ENCODE measurements at regions not wholly inside any gene's neighbourhood (a gene's known extent, or its start where the extent isn't known, plus 50 kb on each side); places are given as distances from the start of the nearest gene placed in this dataset.

DNA sequence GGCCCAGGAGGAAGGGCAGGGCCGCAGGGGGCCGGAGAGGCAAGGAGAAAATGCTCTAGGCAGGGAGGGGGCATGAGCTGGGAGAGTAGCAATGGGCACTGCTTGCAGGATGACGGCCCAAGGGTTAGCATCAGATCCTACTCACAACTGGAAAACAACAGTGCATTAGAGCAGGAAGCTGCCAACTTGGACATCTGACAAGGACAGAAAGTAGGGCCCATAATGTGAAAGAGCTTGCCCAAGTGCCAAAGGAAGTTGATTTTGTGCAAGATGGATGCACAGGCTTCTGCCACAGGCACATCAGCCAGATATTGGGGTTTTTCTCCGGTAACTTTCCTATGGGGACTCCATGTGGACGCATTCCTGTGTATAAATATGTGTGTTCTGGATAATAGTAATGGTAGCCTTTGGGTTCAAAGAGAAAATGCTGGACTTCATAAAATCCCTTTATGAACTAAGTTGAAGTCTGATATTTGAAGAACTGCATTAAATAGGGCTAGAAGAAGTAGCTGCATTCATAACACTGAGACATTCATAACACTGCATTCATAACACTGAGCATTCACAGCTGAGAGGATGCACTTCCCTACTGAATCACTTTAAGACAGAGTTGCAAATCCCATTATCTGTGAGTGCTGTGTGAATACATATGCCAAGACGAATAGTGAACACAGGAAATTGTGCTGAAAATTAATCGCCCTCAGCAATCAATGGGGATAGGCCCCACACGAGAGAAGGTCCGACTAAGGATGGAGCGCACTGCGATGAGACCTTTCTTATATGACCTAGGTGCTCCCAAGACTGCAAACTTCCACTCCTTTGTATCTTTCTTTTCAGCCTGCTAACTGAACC, 235.6 kb upstream of the PRDM1 start (continued):
- TF ChIP-seq, protein P1, sequence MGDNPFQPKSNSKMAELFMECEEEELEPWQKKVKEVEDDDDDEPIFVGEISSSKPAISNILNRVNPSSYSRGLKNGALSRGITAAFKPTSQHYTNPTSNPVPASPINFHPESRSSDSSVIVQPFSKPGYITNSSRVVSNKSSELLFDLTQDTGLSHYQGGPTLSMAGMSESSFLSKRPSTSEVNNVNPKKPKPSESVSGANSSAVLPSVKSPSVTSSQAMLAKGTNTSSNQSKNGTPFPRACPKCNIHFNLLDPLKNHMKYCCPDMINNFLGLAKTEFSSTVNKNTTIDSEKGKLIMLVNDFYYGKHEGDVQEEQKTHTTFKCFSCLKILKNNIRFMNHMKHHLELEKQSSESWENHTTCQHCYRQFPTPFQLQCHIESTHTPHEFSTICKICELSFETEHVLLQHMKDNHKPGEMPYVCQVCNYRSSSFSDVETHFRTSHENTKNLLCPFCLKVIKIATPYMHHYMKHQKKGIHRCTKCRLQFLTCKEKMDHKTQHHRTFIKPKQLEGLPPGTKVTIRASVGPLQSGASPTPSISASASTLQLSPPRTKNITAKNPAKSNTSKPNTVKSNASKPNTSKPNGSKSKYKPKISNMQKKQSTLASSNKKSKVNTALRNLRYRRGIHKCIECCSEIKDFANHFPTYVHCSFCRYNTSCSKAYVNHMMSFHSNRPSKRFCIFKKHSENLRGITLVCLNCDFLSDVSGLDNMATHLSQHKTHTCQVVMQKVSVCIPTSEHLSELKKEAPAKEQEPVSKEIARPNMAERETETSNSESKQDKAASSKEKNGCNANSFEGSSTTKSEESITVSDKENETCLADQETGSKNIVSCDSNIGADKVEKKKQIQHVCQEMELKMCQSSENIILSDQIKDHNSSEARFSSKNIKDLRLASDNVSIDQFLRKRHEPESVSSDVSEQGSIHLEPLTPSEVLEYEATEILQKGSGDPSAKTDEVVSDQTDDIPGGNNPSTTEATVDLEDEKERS (tag by site-specific recombination; IDR thresholded peaks at IDR 0.05), result no peak
- TF ChIP-seq ZNF112 (tag by site-specific recombination; IDR thresholded peaks at IDR 0.05) (no peak), ZNF274 (IDR thresholded peaks at IDR 0.05; ENCODE audit: low read length) (no peak), ZNF274 (tag by site-specific recombination; IDR thresholded peaks at IDR 0.05; ENCODE audit: borderline replicate concordance) (no peak), GFI1B (tag by site-specific recombination; IDR thresholded peaks at IDR 0.05) (no peak), ZNF157 (tag by site-specific recombination; IDR thresholded peaks at IDR 0.05) (no peak)
- TF ChIP-seq, protein P2, sequence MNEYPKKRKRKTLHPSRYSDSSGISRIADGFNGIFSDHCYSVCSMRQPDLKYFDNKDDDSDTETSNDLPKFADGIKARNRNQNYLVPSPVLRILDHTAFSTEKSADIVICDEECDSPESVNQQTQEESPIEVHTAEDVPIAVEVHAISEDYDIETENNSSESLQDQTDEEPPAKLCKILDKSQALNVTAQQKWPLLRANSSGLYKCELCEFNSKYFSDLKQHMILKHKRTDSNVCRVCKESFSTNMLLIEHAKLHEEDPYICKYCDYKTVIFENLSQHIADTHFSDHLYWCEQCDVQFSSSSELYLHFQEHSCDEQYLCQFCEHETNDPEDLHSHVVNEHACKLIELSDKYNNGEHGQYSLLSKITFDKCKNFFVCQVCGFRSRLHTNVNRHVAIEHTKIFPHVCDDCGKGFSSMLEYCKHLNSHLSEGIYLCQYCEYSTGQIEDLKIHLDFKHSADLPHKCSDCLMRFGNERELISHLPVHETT (tag by site-specific recombination; IDR thresholded peaks at IDR 0.05), result no peak

- ChIA-PET CTCF (interaction anchor here (0.8 kb wide), 1 partner anchor 15 kb away, joined by 4 read pairs; no protein-coding TSS in a partner anchor), POLR2A (no interaction called here)
- TF ChIP-seq, protein P3, sequence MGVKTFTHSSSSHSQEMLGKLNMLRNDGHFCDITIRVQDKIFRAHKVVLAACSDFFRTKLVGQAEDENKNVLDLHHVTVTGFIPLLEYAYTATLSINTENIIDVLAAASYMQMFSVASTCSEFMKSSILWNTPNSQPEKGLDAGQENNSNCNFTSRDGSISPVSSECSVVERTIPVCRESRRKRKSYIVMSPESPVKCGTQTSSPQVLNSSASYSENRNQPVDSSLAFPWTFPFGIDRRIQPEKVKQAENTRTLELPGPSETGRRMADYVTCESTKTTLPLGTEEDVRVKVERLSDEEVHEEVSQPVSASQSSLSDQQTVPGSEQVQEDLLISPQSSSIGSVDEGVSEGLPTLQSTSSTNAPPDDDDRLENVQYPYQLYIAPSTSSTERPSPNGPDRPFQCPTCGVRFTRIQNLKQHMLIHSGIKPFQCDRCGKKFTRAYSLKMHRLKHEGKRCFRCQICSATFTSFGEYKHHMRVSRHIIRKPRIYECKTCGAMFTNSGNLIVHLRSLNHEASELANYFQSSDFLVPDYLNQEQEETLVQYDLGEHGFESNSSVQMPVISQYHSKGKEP (tag by site-specific recombination; IDR thresholded peaks at IDR 0.05), result no peak
- TF ChIP-seq MZF1 (tag by site-specific recombination; IDR thresholded peaks at IDR 0.05; ENCODE audit: borderline replicate concordance) (no peak), ZNF433 (tag by site-specific recombination; IDR thresholded peaks at IDR 0.05; ENCODE audit: low read depth) (no peak), ZNF335 (tag by site-specific recombination; conservative IDR thresholded peaks at IDR 0.05) (no peak), INSM2 (tag by site-specific recombination; IDR thresholded peaks at IDR 0.05) (no peak), ZSCAN4 (tag by site-specific recombination; IDR thresholded peaks at IDR 0.05) (no peak), GLI4 (tag by site-specific recombination; IDR thresholded peaks at IDR 0.05) (no peak), RBAK (tag by site-specific recombination; IDR thresholded peaks at IDR 0.05) (no peak), ZNF555 (tag by site-specific recombination; conservative IDR thresholded peaks at IDR 0.05) (no peak), GFI1B (tag by site-specific recombination; IDR thresholded peaks at IDR 0.05) (no peak)
- TF ChIP-seq, protein P4, sequence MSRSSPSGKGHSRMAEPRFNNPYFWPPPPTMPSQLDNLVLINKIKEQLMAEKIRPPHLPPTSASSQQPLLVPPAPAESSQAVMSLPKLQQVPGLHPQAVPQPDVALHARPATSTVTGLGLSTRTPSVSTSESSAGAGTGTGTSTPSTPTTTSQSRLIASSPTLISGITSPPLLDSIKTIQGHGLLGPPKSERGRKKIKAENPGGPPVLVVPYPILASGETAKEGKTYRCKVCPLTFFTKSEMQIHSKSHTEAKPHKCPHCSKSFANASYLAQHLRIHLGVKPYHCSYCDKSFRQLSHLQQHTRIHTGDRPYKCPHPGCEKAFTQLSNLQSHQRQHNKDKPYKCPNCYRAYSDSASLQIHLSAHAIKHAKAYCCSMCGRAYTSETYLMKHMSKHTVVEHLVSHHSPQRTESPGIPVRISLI (tag by site-specific recombination; IDR thresholded peaks at IDR 0.05), result no peak
- TF ChIP-seq, protein P5, sequence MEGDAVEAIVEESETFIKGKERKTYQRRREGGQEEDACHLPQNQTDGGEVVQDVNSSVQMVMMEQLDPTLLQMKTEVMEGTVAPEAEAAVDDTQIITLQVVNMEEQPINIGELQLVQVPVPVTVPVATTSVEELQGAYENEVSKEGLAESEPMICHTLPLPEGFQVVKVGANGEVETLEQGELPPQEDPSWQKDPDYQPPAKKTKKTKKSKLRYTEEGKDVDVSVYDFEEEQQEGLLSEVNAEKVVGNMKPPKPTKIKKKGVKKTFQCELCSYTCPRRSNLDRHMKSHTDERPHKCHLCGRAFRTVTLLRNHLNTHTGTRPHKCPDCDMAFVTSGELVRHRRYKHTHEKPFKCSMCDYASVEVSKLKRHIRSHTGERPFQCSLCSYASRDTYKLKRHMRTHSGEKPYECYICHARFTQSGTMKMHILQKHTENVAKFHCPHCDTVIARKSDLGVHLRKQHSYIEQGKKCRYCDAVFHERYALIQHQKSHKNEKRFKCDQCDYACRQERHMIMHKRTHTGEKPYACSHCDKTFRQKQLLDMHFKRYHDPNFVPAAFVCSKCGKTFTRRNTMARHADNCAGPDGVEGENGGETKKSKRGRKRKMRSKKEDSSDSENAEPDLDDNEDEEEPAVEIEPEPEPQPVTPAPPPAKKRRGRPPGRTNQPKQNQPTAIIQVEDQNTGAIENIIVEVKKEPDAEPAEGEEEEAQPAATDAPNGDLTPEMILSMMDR (tag by site-specific recombination; IDR thresholded peaks at IDR 0.05), result no peak
- no peaks in the 10 kb centered on the region for H3K9me3 ChIP-seq (ENCODE audit: control insufficient read depth, insufficient read depth, low read depth, low read length)
- H3K4me1 ChIP-seq (ENCODE audit: control insufficient read depth, insufficient read depth, low read length), result no peaks in the 10 kb centered on the region
- no peaks in the 10 kb centered on the region for H3K36me3 ChIP-seq (ENCODE audit: control insufficient read depth in 2 of 2, insufficient read depth in 1 of 2, low read length in 2 of 2)
- H3K4me3 ChIP-seq (ENCODE audit: low read depth, low read length), result no peak overlapping the region
- no peak overlapping the region for H3K27ac ChIP-seq (ENCODE audit: extremely low read depth, low read depth, low read length)
Observed at GRCh38 chr6:105849746-105850145, 236.4 kb upstream of the PRDM1 start.
